ENCODE measurements at regions not wholly inside any gene's neighbourhood (a gene's known extent, or its start where the extent isn't known, plus 50 kb on each side); places are given as distances from the start of the nearest gene placed in this dataset.
"Not testable (repeated sequence)": the region's sequence is repeated elsewhere in the genome, so short reads cannot be mapped to it uniquely, and the experiment has no call there.

- no peak for DNase-seq
Measured at GRCh38 chr4:72666910-72667309, 97.9 kb upstream of the ADAMTS3 start.

- no peak for DNase-seq
Measured at GRCh38 chr4:72665171-72665968, 96.3 kb upstream of the ADAMTS3 start.

GRCh38 chr4:72663828-72664227 lies 94.8 kb upstream of the ADAMTS3 start:
- no peak for DNase-seq

GRCh38 chr4:72661830-72662229 lies 92.8 kb upstream of the ADAMTS3 start:
- no peak for DNase-seq

GRCh38 chr4:72641611-72642010 lies 72.6 kb upstream of the ADAMTS3 start:
- no peak for DNase-seq

GRCh38 chr4:72636866-72637265 lies 67.8 kb upstream of the ADAMTS3 start:
- DNase-seq = not testable (repeated sequence)

GRCh38 chr4:72635931-72636330 lies 66.9 kb upstream of the ADAMTS3 start:
- not testable (repeated sequence) for DNase-seq

GRCh38 chr4:72632253-72632652 lies 63.2 kb upstream of the ADAMTS3 start:
- not testable (repeated sequence) for DNase-seq

- DNase-seq = peak in 1 of 2 experiments; percentile 2
Measured at GRCh38 chr4:72631296-72631695, 62.3 kb upstream of the ADAMTS3 start.

- DNase-seq = no peak
Measured at GRCh38 chr4:72629540-72629939, 60.5 kb upstream of the ADAMTS3 start.

GRCh38 chr4:72627723-72628122 lies 58.7 kb upstream of the ADAMTS3 start:
- DNase-seq = no peak

All from SW 1271 (cell line).